ENCODE measurements at regions not wholly inside any gene's neighbourhood (a gene's known extent, or its start where the extent isn't known, plus 50 kb on each side); places are given as distances from the start of the nearest gene placed in this dataset.

GRCh38 chr2:33924586-33925169, 325.6 kb upstream of the FAM98A start:
- DNase-seq (ENCODE audit: low spot score): no peak
- no TSS peak for BruUV-seq (replicated peaks)
- peaks cover 18% of the 10 kb centered on the region for H3K4me1 ChIP-seq (ENCODE audit: insufficient read depth, low read length, poor library complexity, severe bottlenecking)
- no peak for TF ChIP-seq CTCF (conservative IDR thresholded peaks at IDR 0.05; ENCODE audit: low read depth, low read length)
- TF ChIP-seq EZH2 (IDR thresholded peaks at IDR 0.05; ENCODE audit: borderline replicate concordance, low read depth, low read length, poor library complexity, severe bottlenecking): no peak
- no peaks in the 10 kb centered on the region for H3K27me3 ChIP-seq (replicated peaks; ENCODE audit: insufficient read depth, low read depth, low read length, poor library complexity)
- H3K36me3 ChIP-seq (ENCODE audit: insufficient read depth, low read length, poor library complexity, severe bottlenecking): no peaks in the 10 kb centered on the region
- H3K4me3 ChIP-seq (ENCODE audit: low read depth, low read length, poor library complexity, severe bottlenecking): no peak overlapping the region
- no peak overlapping the region for H3K27ac ChIP-seq (ENCODE audit: low read depth, low read length, poor library complexity, severe bottlenecking)
- CTCF ChIA-PET: no interaction called here
- no peaks in the 10 kb centered on the region for H3K9me3 ChIP-seq (ENCODE audit: low read depth, low read length, poor library complexity, severe bottlenecking)
- POLR2A ChIA-PET (ENCODE audit: low non-redundant PET): no interaction called here
- intact Hi-C loops (cut with micrococcal nuclease; ENCODE audit: unreplicated experiment): no loop called here

- TF ChIP-seq CTCF (conservative IDR thresholded peaks at IDR 0.05; ENCODE audit: low read depth, low read length) (no peak), EZH2 (IDR thresholded peaks at IDR 0.05; ENCODE audit: borderline replicate concordance, low read depth, low read length, poor library complexity, severe bottlenecking) (no peak)
- no TSS peak for BruUV-seq (replicated peaks)
- H3K27ac ChIP-seq (ENCODE audit: low read depth, low read length, poor library complexity, severe bottlenecking): peak overlapping the region; percentile 90
- H3K36me3 ChIP-seq (ENCODE audit: insufficient read depth, low read length, poor library complexity, severe bottlenecking): no peaks in the 10 kb centered on the region
- H3K9me3 ChIP-seq (ENCODE audit: low read depth, low read length, poor library complexity, severe bottlenecking): peaks cover 29% of the 10 kb centered on the region
- H3K4me3 ChIP-seq (ENCODE audit: low read depth, low read length, poor library complexity, severe bottlenecking): no peak overlapping the region
- no peaks in the 10 kb centered on the region for H3K27me3 ChIP-seq (replicated peaks; ENCODE audit: insufficient read depth, low read depth, low read length, poor library complexity)
- H3K4me1 ChIP-seq (ENCODE audit: insufficient read depth, low read length, poor library complexity, severe bottlenecking): peaks cover 19% of the 10 kb centered on the region
- DNase-seq (ENCODE audit: low spot score): peak; percentile 71
- POLR2A ChIA-PET (ENCODE audit: low non-redundant PET): interaction anchor here (0.6 to 0.7 kb wide), 2 partner anchors 81 to 923 kb away, joined by 3 read pairs; no protein-coding TSS in a partner anchor
- intact Hi-C loops (cut with micrococcal nuclease; ENCODE audit: unreplicated experiment): no loop called here
- CTCF ChIA-PET: no interaction called here
Measured at GRCh38 chr2:33917252-33917651, 318.2 kb upstream of the FAM98A start.

GRCh38 chr2:33913071-33913616, 314.0 kb upstream of the FAM98A start:
- ChIA-PET POLR2A (ENCODE audit: low non-redundant PET) (no interaction called here), CTCF (no interaction called here)
- no peak overlapping the region for H3K27ac ChIP-seq (ENCODE audit: low read depth, low read length, poor library complexity, severe bottlenecking)
- H3K4me1 ChIP-seq (ENCODE audit: insufficient read depth, low read length, poor library complexity, severe bottlenecking): peaks cover 13% of the 10 kb centered on the region
- no peak for DNase-seq (ENCODE audit: low spot score)
- TF ChIP-seq EZH2 (IDR thresholded peaks at IDR 0.05; ENCODE audit: borderline replicate concordance, low read depth, low read length, poor library complexity, severe bottlenecking) (no peak), CTCF (conservative IDR thresholded peaks at IDR 0.05; ENCODE audit: low read depth, low read length) (no peak)
- H3K36me3 ChIP-seq (ENCODE audit: insufficient read depth, low read length, poor library complexity, severe bottlenecking): no peaks in the 10 kb centered on the region
- H3K9me3 ChIP-seq (ENCODE audit: low read depth, low read length, poor library complexity, severe bottlenecking): peaks cover 32% of the 10 kb centered on the region
- no peak overlapping the region for H3K4me3 ChIP-seq (ENCODE audit: low read depth, low read length, poor library complexity, severe bottlenecking)
- BruUV-seq (replicated peaks): no TSS peak
- H3K27me3 ChIP-seq (replicated peaks; ENCODE audit: insufficient read depth, low read depth, low read length, poor library complexity): no peaks in the 10 kb centered on the region
- intact Hi-C loops (cut with micrococcal nuclease; ENCODE audit: unreplicated experiment): no loop called here
